Heart left ventricle (tissue), 16 donors: ENCODE measurements at regions not wholly inside any gene's neighbourhood (a gene's known extent, or its start where the extent isn't known, plus 50 kb on each side); places are given as distances from the start of the nearest gene placed in this dataset.
"Not testable (repeated sequence)": the region's sequence is repeated elsewhere in the genome, so short reads cannot be mapped to it uniquely, and the experiment has no call there.

Experiments used
- ATAC-seq, 4 donors: fragments of 200-7000 bp; cut with Tn5 transposase; one replicate each; pipeline ENCODE4 v1.9.1; 2020 to 2022; ENCODE audit warnings: moderate library complexity in 4 of 4, mild to moderate bottlenecking in 3 of 4, moderate number of reproducible peaks in 1 of 4
- DNase-seq, 5 donors: peaks; one replicate each; pipeline ENCODE4 v3.0.0-alpha.2; 2020
- H3K27ac ChIP-seq, 12 donors: fragments of 200-600 bp; sonication (generic) in 4 of 12; one replicate each; pipeline versions ENCODE4 v1.5.0 to v1.8.0; 2016 to 2022; ENCODE audit warnings: mild to moderate bottlenecking in 2 of 12
- H3K27me3 ChIP-seq, 9 donors: fragments of 200-600 bp; sonication (generic) in 2 of 9; one replicate each; pipeline versions ENCODE4 v1.5.1 to v1.8.0; 2016 to 2022; ENCODE audit warnings: mild to moderate bottlenecking in 3 of 9
- H3K36me3 ChIP-seq, 9 donors: fragments of 200-600 bp; sonication (generic) in 2 of 9; one replicate each; pipeline versions ENCODE4 v1.5.0 to v1.8.0; 2018 to 2022; ENCODE audit warnings: mild to moderate bottlenecking in 2 of 9
- H3K4me1 ChIP-seq, 12 donors: fragments of 200-600 bp; sonication (generic) in 4 of 12; one replicate each; pipeline versions ENCODE4 v1.5.0 to v1.8.0; 2016 to 2022; ENCODE audit warnings: mild to moderate bottlenecking in 3 of 12
- H3K4me3 ChIP-seq, 12 donors: fragments of 200-600 bp; sonication (generic) in 4 of 12; one replicate each; pipeline versions ENCODE4 v1.5.0 to v1.8.0; 2017 to 2022; ENCODE audit warnings: mild to moderate bottlenecking in 9 of 12, moderate library complexity in 4 of 12
- H3K9me3 ChIP-seq, 12 donors: fragments of 200-600 bp; sonication (generic) in 4 of 12; one replicate each; pipeline versions ENCODE4 v1.5.0 to v1.8.0; 2016 to 2022; ENCODE audit warnings: mild to moderate bottlenecking in 1 of 12
- CTCF ChIP-seq, 12 donors: fragments of 200-600 bp; sonication (generic) in 4 of 12; IDR thresholded peaks; one replicate each; pipeline versions ENCODE4 v1.5.0 to v1.8.0; 2018 to 2022; ENCODE audit warnings: antibody characterized with exemption in 12 of 12, mild to moderate bottlenecking in 5 of 12
- POLR2A ChIP-seq, 2 donors: fragments of 450-650 bp; IDR thresholded peaks; one replicate each; pipeline ENCODE4 v1.6.1; 2017; ENCODE audit warnings: antibody characterized with exemption in 2 of 2, mild to moderate bottlenecking in 2 of 2, moderate library complexity in 2 of 2
- WGBS, 4 donors: extraction: QIAGEN DNeasy Blood & Tissue Kit in 2 of 4; methylation state at CpG; one replicate each; pipeline versions ENCODE4 v1.1.5 to v1.1.7; 2013 to 2018; 5-methylcytosine and 5-hydroxymethylcytosine counted together
- intact Hi-C, 10 donors: fragments of 100-400 bp; cut with DNase I; formaldehyde crosslinking; loops; one replicate each; pipeline versions ENCODE4 v1.11.1 to v1.14.2; 2022
- donor health status: ischemic (EF 13 %, LVEDD 7.1; RV severe dilation, severe dysfunction).
- donor health status: healthy with polysubstance abuse.
- donor health status: DM: no; HTN: yes; CAD: no.
- donor health status: DM: no; HTN: no; CAD: no.
- donor health status: ischemic (EF 25% LVEDD 6.9; RV normal size, moderate dysfunction).
- donor health status: ischemic (EF 25% LVEDD 5.7; RV mildly dilated, moderate dysfunction).
- donor health status: healthy.
- donor health status: DM: yes; HTN: yes; CAD: no.
- donor health status: ischemic (EF 35%, LVEDD 5.7; RV mildly dilated, moderate dysfunction).
- donor health status: nonischemic (EF 11% LVEDD 7.7; RV severe dilation, severe dysfunction).
- donor health status: DM: yes; HTN: yes; CAD: no.
- donor health status: PGD.
- donor health status: ischemic (EF 29% LVEDD 5.4; RV normal size, mild dysfunction).
- donor health status: nonischemic (EF 23%, LVEDD 6.1; RV moderate dilation, normal function).

- H3K4me1 ChIP-seq, H3K27ac ChIP-seq, H3K27me3 ChIP-seq, intact Hi-C loops, DNase-seq, ATAC-seq, H3K4me3 ChIP-seq, H3K36me3 ChIP-seq: not testable (repeated sequence)
- 91 to 93% (median 91%) methylated on average over 21 of the region's 21 CpGs for WGBS, 4 donors
- peaks cover 0 to 27% (median 14%) of the 10 kb centered on the region in 12 donors for H3K9me3 ChIP-seq
Observed at GRCh38 chr17:28265856-28266546, 53.0 kb upstream of the TMEM97 start.

GRCh38 chr17:28266547-28266920 is 52.5 kb upstream of the TMEM97 start:
- ATAC-seq, intact Hi-C loops, DNase-seq, H3K4me3 ChIP-seq, H3K27ac ChIP-seq, H3K36me3 ChIP-seq, H3K4me1 ChIP-seq, H3K27me3 ChIP-seq: not testable (repeated sequence)
- WGBS, 4 donors: 78 to 85% (median 79%) methylated on average over 5 of the region's 5 CpGs
- H3K9me3 ChIP-seq: peaks cover 0 to 25% (median 13%) of the 10 kb centered on the region in 12 donors

GRCh38 chr17:28266926-28267719 is 51.9 kb upstream of the TMEM97 start:
- DNase-seq, H3K4me3 ChIP-seq, H3K27me3 ChIP-seq, H3K4me1 ChIP-seq, ATAC-seq, H3K36me3 ChIP-seq, H3K27ac ChIP-seq, intact Hi-C loops: not testable (repeated sequence)
- 94 to 96% (median 96%) methylated on average over 31 of the region's 31 CpGs for WGBS, 4 donors
- peaks cover 0 to 20% (median 8%) of the 10 kb centered on the region in 12 donors for H3K9me3 ChIP-seq

GRCh38 chr17:28267720-28268609 is 51.0 kb upstream of the TMEM97 start:
- 91 to 92% (median 92%) methylated on average over 25 of the region's 25 CpGs for WGBS, 4 donors

More at GRCh38 chr17:28267720-28268609, 51.0 kb upstream of the TMEM97 start:
- Histone ChIP-seq H3K9me3 (peaks cover 0 to 11% (median under 1%) of the 10 kb centered on the region in 12 donors), H3K36me3 (no peaks in the 10 kb centered on the region), H3K4me1 (no peaks in the 10 kb centered on the region), H3K4me3 (no peak overlapping the region), H3K27ac (no peak overlapping the region), H3K27me3 (peaks cover 0 to 2% (median 0%) of the 10 kb centered on the region in 9 donors)
- no peak for ATAC-seq
- TF ChIP-seq CTCF (IDR thresholded peaks at IDR 0.05) (no peak), POLR2A (IDR thresholded peaks at IDR 0.05) (no peak)
- no peak for DNase-seq
- intact Hi-C loops: no loop called here
